ENCODE measurements at regions not wholly inside any gene's neighbourhood (a gene's known extent, or its start where the extent isn't known, plus 50 kb on each side); places are given as distances from the start of the nearest gene placed in this dataset.

DNA sequence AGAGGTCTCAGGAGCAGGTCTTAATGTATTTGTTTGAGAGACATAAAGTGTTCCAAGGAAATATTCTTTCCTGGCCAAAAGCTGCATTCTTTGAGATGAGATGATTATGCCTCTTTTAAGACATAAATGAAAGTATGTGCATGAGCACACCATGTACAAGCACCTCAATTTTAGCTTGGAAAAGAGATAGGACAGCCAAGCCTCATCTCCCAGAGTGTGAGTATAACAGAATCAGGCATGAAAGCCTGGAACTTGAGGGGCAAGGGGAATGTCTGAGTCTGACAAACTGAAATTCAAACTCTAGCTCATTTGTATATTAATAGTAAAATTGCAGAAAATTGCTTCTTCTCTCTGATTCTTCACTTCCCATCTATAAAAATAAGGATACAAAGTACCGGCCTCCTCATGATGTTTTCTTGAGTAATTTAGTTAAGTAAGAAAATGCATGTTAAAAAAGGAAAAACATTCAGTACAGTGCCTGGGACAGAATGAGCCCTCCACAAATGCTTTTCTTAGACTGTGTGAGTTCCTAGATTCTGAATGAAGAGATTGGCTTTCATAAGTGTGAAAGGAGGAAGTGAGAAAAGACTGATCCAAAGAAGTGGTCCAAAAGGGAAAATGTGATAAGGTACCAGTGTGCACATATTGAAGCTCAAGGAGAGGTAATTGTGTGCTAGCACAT is 1260.9 kb upstream of the SORCS1 start (continued):
- no peak for TF ChIP-seq CDX4 (CRISPR knock-in tag; IDR thresholded peaks at IDR 0.05; ENCODE audit: borderline replicate concordance)
- TF ChIP-seq, protein P1, sequence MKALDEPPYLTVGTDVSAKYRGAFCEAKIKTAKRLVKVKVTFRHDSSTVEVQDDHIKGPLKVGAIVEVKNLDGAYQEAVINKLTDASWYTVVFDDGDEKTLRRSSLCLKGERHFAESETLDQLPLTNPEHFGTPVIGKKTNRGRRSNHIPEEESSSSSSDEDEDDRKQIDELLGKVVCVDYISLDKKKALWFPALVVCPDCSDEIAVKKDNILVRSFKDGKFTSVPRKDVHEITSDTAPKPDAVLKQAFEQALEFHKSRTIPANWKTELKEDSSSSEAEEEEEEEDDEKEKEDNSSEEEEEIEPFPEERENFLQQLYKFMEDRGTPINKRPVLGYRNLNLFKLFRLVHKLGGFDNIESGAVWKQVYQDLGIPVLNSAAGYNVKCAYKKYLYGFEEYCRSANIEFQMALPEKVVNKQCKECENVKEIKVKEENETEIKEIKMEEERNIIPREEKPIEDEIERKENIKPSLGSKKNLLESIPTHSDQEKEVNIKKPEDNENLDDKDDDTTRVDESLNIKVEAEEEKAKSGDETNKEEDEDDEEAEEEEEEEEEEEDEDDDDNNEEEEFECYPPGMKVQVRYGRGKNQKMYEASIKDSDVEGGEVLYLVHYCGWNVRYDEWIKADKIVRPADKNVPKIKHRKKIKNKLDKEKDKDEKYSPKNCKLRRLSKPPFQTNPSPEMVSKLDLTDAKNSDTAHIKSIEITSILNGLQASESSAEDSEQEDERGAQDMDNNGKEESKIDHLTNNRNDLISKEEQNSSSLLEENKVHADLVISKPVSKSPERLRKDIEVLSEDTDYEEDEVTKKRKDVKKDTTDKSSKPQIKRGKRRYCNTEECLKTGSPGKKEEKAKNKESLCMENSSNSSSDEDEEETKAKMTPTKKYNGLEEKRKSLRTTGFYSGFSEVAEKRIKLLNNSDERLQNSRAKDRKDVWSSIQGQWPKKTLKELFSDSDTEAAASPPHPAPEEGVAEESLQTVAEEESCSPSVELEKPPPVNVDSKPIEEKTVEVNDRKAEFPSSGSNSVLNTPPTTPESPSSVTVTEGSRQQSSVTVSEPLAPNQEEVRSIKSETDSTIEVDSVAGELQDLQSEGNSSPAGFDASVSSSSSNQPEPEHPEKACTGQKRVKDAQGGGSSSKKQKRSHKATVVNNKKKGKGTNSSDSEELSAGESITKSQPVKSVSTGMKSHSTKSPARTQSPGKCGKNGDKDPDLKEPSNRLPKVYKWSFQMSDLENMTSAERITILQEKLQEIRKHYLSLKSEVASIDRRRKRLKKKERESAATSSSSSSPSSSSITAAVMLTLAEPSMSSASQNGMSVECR (CRISPR knock-in tag; IDR thresholded peaks at IDR 0.05; ENCODE audit: borderline replicate concordance), result no peak
- TF ChIP-seq, protein P2, sequence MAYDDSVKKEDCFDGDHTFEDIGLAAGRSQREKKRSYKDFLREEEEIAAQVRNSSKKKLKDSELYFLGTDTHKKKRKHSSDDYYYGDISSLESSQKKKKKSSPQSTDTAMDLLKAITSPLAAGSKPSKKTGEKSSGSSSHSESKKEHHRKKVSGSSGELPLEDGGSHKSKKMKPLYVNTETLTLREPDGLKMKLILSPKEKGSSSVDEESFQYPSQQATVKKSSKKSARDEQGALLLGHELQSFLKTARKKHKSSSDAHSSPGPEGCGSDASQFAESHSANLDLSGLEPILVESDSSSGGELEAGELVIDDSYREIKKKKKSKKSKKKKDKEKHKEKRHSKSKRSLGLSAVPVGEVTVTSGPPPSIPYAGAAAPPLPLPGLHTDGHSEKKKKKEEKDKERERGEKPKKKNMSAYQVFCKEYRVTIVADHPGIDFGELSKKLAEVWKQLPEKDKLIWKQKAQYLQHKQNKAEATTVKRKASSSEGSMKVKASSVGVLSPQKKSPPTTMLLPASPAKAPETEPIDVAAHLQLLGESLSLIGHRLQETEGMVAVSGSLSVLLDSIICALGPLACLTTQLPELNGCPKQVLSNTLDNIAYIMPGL (CRISPR knock-in tag; IDR thresholded peaks at IDR 0.05), result no peak

DNA sequence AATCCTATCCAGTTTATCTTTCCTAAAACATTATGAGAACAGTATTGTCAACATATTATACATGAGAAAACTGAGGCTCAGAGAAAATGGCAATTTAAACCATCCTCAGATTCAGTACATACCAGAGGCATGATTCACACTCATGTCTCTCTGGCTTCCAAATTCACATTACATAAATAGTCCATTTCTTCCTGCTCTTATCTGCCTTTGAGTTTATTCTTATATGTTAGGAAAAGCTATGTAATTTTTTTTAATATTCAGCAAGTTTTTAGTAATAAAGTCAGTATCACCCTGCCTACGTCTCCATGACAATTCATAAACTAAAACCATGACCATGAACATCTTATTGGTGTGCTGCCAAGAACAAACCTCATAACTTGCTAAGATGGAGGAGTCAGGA is 1260.2 kb upstream of the SORCS1 start:
- H3K27ac Mint-ChIP-seq, result no peak overlapping the region
- ChIA-PET POLR2A (no interaction called here), CTCF (no interaction called here)
- ATAC-seq (no peak), DNase-seq (ENCODE audit: low spot score) (no peak)
- H3K27me3 Mint-ChIP-seq (ENCODE audit: low read depth), result no peaks in the 10 kb centered on the region
- no peaks in the 10 kb centered on the region for H3K9me3 Mint-ChIP-seq
- no peaks in the 10 kb centered on the region for H3K36me3 Mint-ChIP-seq
- no peaks in the 10 kb centered on the region for H3K4me1 Mint-ChIP-seq
- H3K4me3 Mint-ChIP-seq, result no peak overlapping the region
- TF ChIP-seq, protein P3, sequence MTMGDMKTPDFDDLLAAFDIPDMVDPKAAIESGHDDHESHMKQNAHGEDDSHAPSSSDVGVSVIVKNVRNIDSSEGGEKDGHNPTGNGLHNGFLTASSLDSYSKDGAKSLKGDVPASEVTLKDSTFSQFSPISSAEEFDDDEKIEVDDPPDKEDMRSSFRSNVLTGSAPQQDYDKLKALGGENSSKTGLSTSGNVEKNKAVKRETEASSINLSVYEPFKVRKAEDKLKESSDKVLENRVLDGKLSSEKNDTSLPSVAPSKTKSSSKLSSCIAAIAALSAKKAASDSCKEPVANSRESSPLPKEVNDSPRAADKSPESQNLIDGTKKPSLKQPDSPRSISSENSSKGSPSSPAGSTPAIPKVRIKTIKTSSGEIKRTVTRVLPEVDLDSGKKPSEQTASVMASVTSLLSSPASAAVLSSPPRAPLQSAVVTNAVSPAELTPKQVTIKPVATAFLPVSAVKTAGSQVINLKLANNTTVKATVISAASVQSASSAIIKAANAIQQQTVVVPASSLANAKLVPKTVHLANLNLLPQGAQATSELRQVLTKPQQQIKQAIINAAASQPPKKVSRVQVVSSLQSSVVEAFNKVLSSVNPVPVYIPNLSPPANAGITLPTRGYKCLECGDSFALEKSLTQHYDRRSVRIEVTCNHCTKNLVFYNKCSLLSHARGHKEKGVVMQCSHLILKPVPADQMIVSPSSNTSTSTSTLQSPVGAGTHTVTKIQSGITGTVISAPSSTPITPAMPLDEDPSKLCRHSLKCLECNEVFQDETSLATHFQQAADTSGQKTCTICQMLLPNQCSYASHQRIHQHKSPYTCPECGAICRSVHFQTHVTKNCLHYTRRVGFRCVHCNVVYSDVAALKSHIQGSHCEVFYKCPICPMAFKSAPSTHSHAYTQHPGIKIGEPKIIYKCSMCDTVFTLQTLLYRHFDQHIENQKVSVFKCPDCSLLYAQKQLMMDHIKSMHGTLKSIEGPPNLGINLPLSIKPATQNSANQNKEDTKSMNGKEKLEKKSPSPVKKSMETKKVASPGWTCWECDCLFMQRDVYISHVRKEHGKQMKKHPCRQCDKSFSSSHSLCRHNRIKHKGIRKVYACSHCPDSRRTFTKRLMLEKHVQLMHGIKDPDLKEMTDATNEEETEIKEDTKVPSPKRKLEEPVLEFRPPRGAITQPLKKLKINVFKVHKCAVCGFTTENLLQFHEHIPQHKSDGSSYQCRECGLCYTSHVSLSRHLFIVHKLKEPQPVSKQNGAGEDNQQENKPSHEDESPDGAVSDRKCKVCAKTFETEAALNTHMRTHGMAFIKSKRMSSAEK (CRISPR knock-in tag; IDR thresholded peaks at IDR 0.05; ENCODE audit: borderline replicate concordance), result no peak
- TF ChIP-seq TP53 (CRISPR knock-in tag; IDR thresholded peaks at IDR 0.05), result no peak
- TF ChIP-seq, protein P4, sequence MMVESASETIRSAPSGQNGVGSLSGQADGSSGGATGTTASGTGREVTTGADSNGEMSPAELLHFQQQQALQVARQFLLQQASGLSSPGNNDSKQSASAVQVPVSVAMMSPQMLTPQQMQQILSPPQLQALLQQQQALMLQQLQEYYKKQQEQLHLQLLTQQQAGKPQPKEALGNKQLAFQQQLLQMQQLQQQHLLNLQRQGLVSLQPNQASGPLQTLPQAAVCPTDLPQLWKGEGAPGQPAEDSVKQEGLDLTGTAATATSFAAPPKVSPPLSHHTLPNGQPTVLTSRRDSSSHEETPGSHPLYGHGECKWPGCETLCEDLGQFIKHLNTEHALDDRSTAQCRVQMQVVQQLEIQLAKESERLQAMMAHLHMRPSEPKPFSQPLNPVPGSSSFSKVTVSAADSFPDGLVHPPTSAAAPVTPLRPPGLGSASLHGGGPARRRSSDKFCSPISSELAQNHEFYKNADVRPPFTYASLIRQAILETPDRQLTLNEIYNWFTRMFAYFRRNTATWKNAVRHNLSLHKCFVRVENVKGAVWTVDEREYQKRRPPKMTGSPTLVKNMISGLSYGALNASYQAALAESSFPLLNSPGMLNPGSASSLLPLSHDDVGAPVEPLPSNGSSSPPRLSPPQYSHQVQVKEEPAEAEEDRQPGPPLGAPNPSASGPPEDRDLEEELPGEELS (CRISPR knock-in tag; IDR thresholded peaks at IDR 0.05), result no peak
- no peak for TF ChIP-seq GRHL2 (CRISPR knock-in tag; IDR thresholded peaks at IDR 0.05; ENCODE audit: insufficient replicate concordance, severe bottlenecking)
- TF ChIP-seq TEAD1 (CRISPR knock-in tag; IDR thresholded peaks at IDR 0.05), result no peak
- no peak for TF ChIP-seq CREM (CRISPR knock-in tag; IDR thresholded peaks at IDR 0.05)
- no peak for TF ChIP-seq USF2 (CRISPR knock-in tag; IDR thresholded peaks at IDR 0.05)
- TF ChIP-seq SMAD3 (CRISPR knock-in tag; IDR thresholded peaks at IDR 0.05; ENCODE audit: borderline replicate concordance), result no peak
- TF ChIP-seq OVOL2 (CRISPR knock-in tag; IDR thresholded peaks at IDR 0.05; ENCODE audit: borderline replicate concordance), result no peak
- TF ChIP-seq ZNF219 (CRISPR knock-in tag; IDR thresholded peaks at IDR 0.05; ENCODE audit: borderline replicate concordance), result no peak
- TF ChIP-seq, protein P2 (CRISPR knock-in tag; IDR thresholded peaks at IDR 0.05), result no peak
- TF ChIP-seq, protein P5, sequence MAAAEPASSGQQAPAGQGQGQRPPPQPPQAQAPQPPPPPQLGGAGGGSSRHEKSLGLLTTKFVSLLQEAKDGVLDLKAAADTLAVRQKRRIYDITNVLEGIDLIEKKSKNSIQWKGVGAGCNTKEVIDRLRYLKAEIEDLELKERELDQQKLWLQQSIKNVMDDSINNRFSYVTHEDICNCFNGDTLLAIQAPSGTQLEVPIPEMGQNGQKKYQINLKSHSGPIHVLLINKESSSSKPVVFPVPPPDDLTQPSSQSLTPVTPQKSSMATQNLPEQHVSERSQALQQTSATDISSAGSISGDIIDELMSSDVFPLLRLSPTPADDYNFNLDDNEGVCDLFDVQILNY (CRISPR knock-in tag; IDR thresholded peaks at IDR 0.05), result no peak

All from WTC11 (cell line).